ENCODE measurements at regions not wholly inside any gene's neighbourhood (a gene's known extent, or its start where the extent isn't known, plus 50 kb on each side); places are given as distances from the start of the nearest gene placed in this dataset.

- Mint-ChIP-seq H3K27me3 (ENCODE audit: unreplicated experiment) (peaks cover 1% of the 10 kb centered on the region), H3K36me3 (ENCODE audit: unreplicated experiment) (no peaks in the 10 kb centered on the region), H3K27ac (ENCODE audit: unreplicated experiment) (no peak overlapping the region), H3K9me3 (ENCODE audit: unreplicated experiment) (peaks cover 1% of the 10 kb centered on the region), H3K4me1 (ENCODE audit: low read depth, unreplicated experiment) (no peaks in the 10 kb centered on the region), H3K4me3 (ENCODE audit: unreplicated experiment) (no peak overlapping the region)
- TF ChIP-seq CTCF (IDR thresholded peaks at IDR 0.05; ENCODE audit: partially characterized antibody, unreplicated experiment) = no peak
- no peak for DNase-seq
These were observed 84.8 kb upstream of the HNF1B start for GRCh38 chr17:37829592-37830123.

GRCh38 chr17:37828651-37829124 is 83.8 kb upstream of the HNF1B start:
- Mint-ChIP-seq H3K4me3 (ENCODE audit: unreplicated experiment) (no peak overlapping the region), H3K36me3 (ENCODE audit: unreplicated experiment) (no peaks in the 10 kb centered on the region), H3K27ac (ENCODE audit: unreplicated experiment) (no peak overlapping the region), H3K9me3 (ENCODE audit: unreplicated experiment) (peaks cover 1% of the 10 kb centered on the region), H3K4me1 (ENCODE audit: low read depth, unreplicated experiment) (no peaks in the 10 kb centered on the region), H3K27me3 (ENCODE audit: unreplicated experiment) (peaks cover 1% of the 10 kb centered on the region)
- TF ChIP-seq CTCF (IDR thresholded peaks at IDR 0.05; ENCODE audit: partially characterized antibody, unreplicated experiment) = no peak
- DNase-seq = no peak

- Mint-ChIP-seq H3K36me3 (ENCODE audit: unreplicated experiment) (no peaks in the 10 kb centered on the region), H3K4me1 (ENCODE audit: low read depth, unreplicated experiment) (no peaks in the 10 kb centered on the region), H3K27me3 (ENCODE audit: unreplicated experiment) (no peaks in the 10 kb centered on the region), H3K27ac (ENCODE audit: unreplicated experiment) (no peak overlapping the region), H3K4me3 (ENCODE audit: unreplicated experiment) (no peak overlapping the region), H3K9me3 (ENCODE audit: unreplicated experiment) (peaks cover 1% of the 10 kb centered on the region)
- DNase-seq = no peak
- TF ChIP-seq CTCF (IDR thresholded peaks at IDR 0.05; ENCODE audit: partially characterized antibody, unreplicated experiment) = no peak
These were observed 83.2 kb upstream of the HNF1B start for GRCh38 chr17:37827905-37828650.

GRCh38 chr17:37826497-37827430 is 81.9 kb upstream of the HNF1B start:
- no peak for TF ChIP-seq CTCF (IDR thresholded peaks at IDR 0.05; ENCODE audit: partially characterized antibody, unreplicated experiment)
- H3K27me3 Mint-ChIP-seq (ENCODE audit: unreplicated experiment) = no peaks in the 10 kb centered on the region
- H3K27ac Mint-ChIP-seq (ENCODE audit: unreplicated experiment) = no peak overlapping the region
- no peaks in the 10 kb centered on the region for H3K36me3 Mint-ChIP-seq (ENCODE audit: unreplicated experiment)
- no peak overlapping the region for H3K4me3 Mint-ChIP-seq (ENCODE audit: unreplicated experiment)
- peaks cover 1% of the 10 kb centered on the region for H3K9me3 Mint-ChIP-seq (ENCODE audit: unreplicated experiment)
- no peaks in the 10 kb centered on the region for H3K4me1 Mint-ChIP-seq (ENCODE audit: low read depth, unreplicated experiment)
- no peak for DNase-seq

Measured in glutamatergic neuron (in vitro differentiated cells).